ENCODE measurements at regions not wholly inside any gene's neighbourhood (a gene's known extent, or its start where the extent isn't known, plus 50 kb on each side); places are given as distances from the start of the nearest gene placed in this dataset.

DNA sequence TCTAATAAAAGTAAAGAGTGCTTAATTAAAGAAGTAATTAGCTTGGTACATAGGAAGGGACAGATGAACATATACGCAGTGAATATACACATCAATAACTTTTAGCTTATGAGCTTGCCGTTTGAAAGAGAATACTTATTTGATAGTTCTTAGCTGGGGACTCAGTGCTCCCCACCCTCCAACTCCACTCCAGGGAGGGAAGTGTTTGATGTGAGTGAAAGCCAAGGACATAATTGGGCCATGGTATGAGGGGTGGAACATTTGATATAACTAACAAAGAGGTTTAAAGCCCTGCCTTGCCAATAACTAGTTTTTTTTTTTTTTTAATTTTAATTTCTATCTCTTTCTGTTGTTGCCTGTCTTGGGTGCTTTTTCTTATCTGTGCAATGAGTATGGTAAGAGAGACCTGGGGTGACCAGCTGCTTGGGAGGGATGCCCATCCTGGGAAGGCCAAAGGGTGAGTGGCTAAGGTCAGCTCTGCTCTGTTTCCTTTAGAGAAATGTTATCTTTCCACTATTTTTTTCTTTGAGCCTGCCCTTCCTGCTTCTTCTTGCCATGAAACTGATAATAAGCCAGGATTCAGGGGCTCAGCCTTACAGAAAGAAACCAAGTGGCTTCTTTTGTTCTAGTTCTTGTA is 132.8 kb upstream of the CPSF6 start:
- POLR2A ChIA-PET, result interaction anchor here (0.6 kb wide), 1 partner anchor 997 kb away, joined by 3 read pairs; no protein-coding TSS in a partner anchor

DNA sequence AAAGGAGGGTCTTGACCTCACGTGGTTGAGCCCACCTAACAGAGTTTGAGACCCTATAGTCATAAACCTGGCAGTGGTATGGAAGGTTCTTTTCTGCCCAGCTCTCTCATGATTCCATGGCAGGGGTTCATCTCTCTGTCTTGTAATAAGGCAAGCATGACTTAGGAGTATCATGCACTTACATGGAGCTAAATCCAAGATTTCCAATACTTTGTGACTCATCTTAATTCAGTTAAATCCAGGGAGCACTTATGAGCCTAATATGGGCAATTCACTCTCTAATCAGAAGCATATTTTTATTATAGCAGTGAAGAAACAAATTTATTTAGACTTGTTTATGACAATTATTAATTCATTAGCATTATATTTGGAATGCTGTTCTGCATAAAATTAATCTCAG is 131.8 kb upstream of the CPSF6 start:
- no peak for DNase-seq (ENCODE audit: low read depth)
- POLR2A ChIA-PET, result no interaction called here
- CTCF ChIA-PET, result interaction anchor here (1.1 kb wide), 1 partner anchor 37 kb away, joined by 6 read pairs; no protein-coding TSS in a partner anchor
- Histone ChIP-seq H3K27me3 (ENCODE audit: control insufficient read depth, insufficient read depth, low read length) (0 out of 2 replicates have a peak, but pooled peaks cover 2% of the 10 kb centered on the region), H3K4me3 (ENCODE audit: low read depth, low read length) (no peak overlapping the region), H3K36me3 (ENCODE audit: control insufficient read depth, insufficient read depth, low read length) (no peaks in the 10 kb centered on the region)
- TF ChIP-seq, protein P1, sequence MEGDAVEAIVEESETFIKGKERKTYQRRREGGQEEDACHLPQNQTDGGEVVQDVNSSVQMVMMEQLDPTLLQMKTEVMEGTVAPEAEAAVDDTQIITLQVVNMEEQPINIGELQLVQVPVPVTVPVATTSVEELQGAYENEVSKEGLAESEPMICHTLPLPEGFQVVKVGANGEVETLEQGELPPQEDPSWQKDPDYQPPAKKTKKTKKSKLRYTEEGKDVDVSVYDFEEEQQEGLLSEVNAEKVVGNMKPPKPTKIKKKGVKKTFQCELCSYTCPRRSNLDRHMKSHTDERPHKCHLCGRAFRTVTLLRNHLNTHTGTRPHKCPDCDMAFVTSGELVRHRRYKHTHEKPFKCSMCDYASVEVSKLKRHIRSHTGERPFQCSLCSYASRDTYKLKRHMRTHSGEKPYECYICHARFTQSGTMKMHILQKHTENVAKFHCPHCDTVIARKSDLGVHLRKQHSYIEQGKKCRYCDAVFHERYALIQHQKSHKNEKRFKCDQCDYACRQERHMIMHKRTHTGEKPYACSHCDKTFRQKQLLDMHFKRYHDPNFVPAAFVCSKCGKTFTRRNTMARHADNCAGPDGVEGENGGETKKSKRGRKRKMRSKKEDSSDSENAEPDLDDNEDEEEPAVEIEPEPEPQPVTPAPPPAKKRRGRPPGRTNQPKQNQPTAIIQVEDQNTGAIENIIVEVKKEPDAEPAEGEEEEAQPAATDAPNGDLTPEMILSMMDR (IDR thresholded peaks at IDR 0.05; ENCODE audit: insufficient read depth, low read depth, low read length), result no peak

More for the DNA sequence above, 132.8 kb upstream of the CPSF6 start:
- Histone ChIP-seq H3K4me3 (ENCODE audit: low read depth, low read length) (no peak overlapping the region), H3K36me3 (ENCODE audit: control insufficient read depth, insufficient read depth, low read length) (no peaks in the 10 kb centered on the region), H3K27me3 (ENCODE audit: control insufficient read depth, insufficient read depth, low read length) (0 out of 2 replicates have a peak, but pooled peaks cover 2% of the 10 kb centered on the region)
- DNase-seq (ENCODE audit: low read depth), result no peak
- TF ChIP-seq, protein P1 (IDR thresholded peaks at IDR 0.05; ENCODE audit: insufficient read depth, low read depth, low read length), result no peak
- CTCF ChIA-PET, result interaction anchor here (1.1 to 1.7 kb wide), 2 partner anchors 11 to 51 kb away, joined by 3 to 7 read pairs; no protein-coding TSS in a partner anchor

DNA sequence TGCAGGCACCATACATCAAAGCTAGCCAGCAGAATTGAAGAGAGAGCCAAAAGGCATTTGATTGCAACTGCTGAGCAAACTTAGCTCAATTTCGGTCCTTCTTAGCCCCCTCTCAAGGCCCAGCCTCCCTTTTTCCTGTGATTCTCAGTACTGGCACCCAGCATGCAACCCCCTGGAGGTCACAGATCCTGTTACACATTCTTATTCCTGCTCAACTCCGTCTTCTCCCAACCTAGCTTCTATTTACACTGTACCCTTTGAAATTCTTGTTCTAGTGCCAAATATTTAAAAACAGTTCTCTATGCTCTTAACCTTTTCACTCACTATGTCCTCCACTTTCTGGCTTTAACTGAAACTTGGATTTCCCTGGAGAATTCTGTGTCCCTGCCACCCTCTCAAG is 131.3 kb upstream of the CPSF6 start:
- ChIA-PET CTCF (interaction anchor here (0.8 to 1.1 kb wide), 2 partner anchors 11 to 38 kb away, joined by 4 to 6 read pairs; no protein-coding TSS in a partner anchor), POLR2A (no interaction called here)
- H3K4me3 ChIP-seq (ENCODE audit: low read depth, low read length), result no peak overlapping the region
- no peak for DNase-seq (ENCODE audit: low read depth)
- H3K36me3 ChIP-seq (ENCODE audit: control insufficient read depth, insufficient read depth, low read length), result no peaks in the 10 kb centered on the region
- 0 out of 2 replicates have a peak, but pooled peaks cover 2% of the 10 kb centered on the region for H3K27me3 ChIP-seq (ENCODE audit: control insufficient read depth, insufficient read depth, low read length)
- TF ChIP-seq, protein P1 (IDR thresholded peaks at IDR 0.05; ENCODE audit: insufficient read depth, low read depth, low read length), result no peak

DNA sequence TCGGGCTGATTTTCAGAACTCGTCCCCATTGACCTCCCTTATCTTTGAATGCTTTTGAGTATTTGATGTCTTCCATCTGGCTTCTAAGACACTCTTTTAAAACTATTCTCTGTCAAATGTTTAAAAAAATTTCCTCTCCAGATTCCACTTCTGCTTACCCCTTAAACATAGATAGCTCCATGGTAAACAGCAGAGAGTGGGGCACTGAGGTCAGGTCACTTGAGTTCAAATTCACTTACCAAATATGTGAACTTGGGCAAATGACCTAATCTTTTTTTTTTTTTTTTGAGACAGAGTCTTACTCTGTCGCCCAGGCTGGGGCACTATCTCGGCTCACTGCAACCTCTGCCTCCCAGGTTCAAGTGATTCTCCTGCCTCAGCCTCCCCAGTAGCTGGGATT is 126.8 kb upstream of the CPSF6 start:
- H3K36me3 ChIP-seq (ENCODE audit: control insufficient read depth, insufficient read depth, low read length), result no peaks in the 10 kb centered on the region
- TF ChIP-seq, protein P1 (IDR thresholded peaks at IDR 0.05; ENCODE audit: insufficient read depth, low read depth, low read length), result no peak
- ChIA-PET POLR2A (no interaction called here), CTCF (interaction anchor here (0.6 kb wide), 1 partner anchor 243 kb away, joined by 3 read pairs; no protein-coding TSS in a partner anchor)
- DNase-seq (ENCODE audit: low read depth), result no peak
- H3K27me3 ChIP-seq (ENCODE audit: control insufficient read depth, insufficient read depth, low read length), result peaks cover 2% of the 10 kb centered on the region; the same call in 1 of the 2 replicates
- H3K4me3 ChIP-seq (ENCODE audit: low read depth, low read length), result no peak overlapping the region

DNA sequence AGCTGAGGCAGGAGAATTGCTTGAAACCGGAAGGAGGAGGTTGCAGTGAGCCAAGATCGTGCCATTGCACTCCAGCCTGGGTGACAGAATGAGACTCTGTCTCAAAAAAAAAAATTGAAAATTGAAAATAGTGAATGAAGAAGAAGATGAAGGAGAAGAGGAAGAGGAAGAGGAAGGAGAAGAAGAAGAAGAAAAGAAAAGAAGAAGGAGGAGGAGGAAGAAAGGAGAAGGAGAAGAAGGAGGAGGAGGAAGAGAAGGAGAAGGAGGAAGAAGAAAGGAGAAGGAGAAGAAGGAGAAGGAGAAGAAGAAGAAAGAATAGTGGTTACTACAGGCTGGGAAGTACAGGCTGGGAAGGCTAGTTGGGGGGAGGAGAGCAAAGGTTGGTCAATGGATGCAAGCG is 124.3 kb upstream of the CPSF6 start:
- H3K27me3 ChIP-seq (ENCODE audit: control insufficient read depth, insufficient read depth, low read length), result no peaks in the 10 kb centered on the region; the same call in 1 of the 2 replicates
- TF ChIP-seq, protein P1 (IDR thresholded peaks at IDR 0.05; ENCODE audit: insufficient read depth, low read depth, low read length), result no peak
- no peak for DNase-seq (ENCODE audit: low read depth)
- no peak overlapping the region for H3K4me3 ChIP-seq (ENCODE audit: low read depth, low read length)
- CTCF ChIA-PET, result no interaction called here
- H3K36me3 ChIP-seq (ENCODE audit: control insufficient read depth, insufficient read depth, low read length), result no peaks in the 10 kb centered on the region
- POLR2A ChIA-PET, result no interaction called here
